Neural progenitor cell (in vitro differentiated cells): ENCODE measurements at regions not wholly inside any gene's neighbourhood (a gene's known extent, or its start where the extent isn't known, plus 50 kb on each side); places are given as distances from the start of the nearest gene placed in this dataset.
A peak's percentile ranks its signal among the peaks of the same experiment; 100 is the strongest.

Experiments used
- DNase-seq: peaks from one replicate; pipeline ENCODE4 v3.0.0-alpha.2; 2016; ENCODE audit warnings: low spot score
- H2AFZ ChIP-seq: fragments of 200-600 bp; sonication (generic); replicated peaks from 2 replicates; pipeline ENCODE4 v1.6.1; 2016; ENCODE audit warnings: antibody characterized with exemption
- H3F3A ChIP-seq: fragments of 200-600 bp; sonication (generic); 2 replicates; pipeline ENCODE4 v1.6.1; 2016; ENCODE audit warnings: antibody characterized with exemption, low read depth
- H3K27ac ChIP-seq: fragments of 200-600 bp; sonication (generic); 2 replicates; pipeline ENCODE4 v1.5.1; 2016; ENCODE audit warnings: mild to moderate bottlenecking
- H3K27me3 ChIP-seq: fragments of 200-600 bp; sonication (generic); 2 replicates; pipeline ENCODE4 v1.6.1; 2016; ENCODE audit warnings: mild to moderate bottlenecking, moderate library complexity
- H3K36me3 ChIP-seq: fragments of 200-600 bp; sonication (generic); 2 replicates; pipeline ENCODE4 v1.5.1; 2016
- H3K4me1 ChIP-seq: fragments of 200-600 bp; sonication (generic); 2 replicates; pipeline ENCODE4 v1.6.1; 2016; ENCODE audit warnings: mixed run types
- H3K4me2 ChIP-seq: fragments of 200-600 bp; sonication (generic); 2 replicates; pipeline ENCODE4 v1.6.1; 2016
- H3K4me3 ChIP-seq: fragments of 200-600 bp; sonication (generic); 2 replicates; pipeline ENCODE4 v1.5.1; 2016
- H3K79me2 ChIP-seq: fragments of 200-600 bp; sonication (generic); 2 replicates; pipeline ENCODE4 v1.6.1; 2016; ENCODE audit warnings: low read depth
- H3K9ac ChIP-seq: fragments of 200-600 bp; sonication (generic); 2 replicates; pipeline ENCODE4 v1.6.1; 2016
- H3K9me3 ChIP-seq: fragments of 200-600 bp; sonication (generic); 2 replicates; pipeline ENCODE4 v1.5.1; 2016; ENCODE audit warnings: low read depth
- H4K20me1 ChIP-seq: fragments of 200-600 bp; sonication (generic); 2 replicates; pipeline ENCODE4 v1.6.1; 2016; ENCODE audit warnings: low read depth
- H3K27ac Mint-ChIP-seq: 3 replicates; pipeline ENCODE4 v1.8.0; 2021; ENCODE audit warnings: mixed read lengths
- H3K27me3 Mint-ChIP-seq: 2 replicates; pipeline ENCODE4 v1.8.0; 2022; ENCODE audit warnings: low read depth, mild to moderate bottlenecking, inconsistent platforms, moderate library complexity, mixed read lengths; ENCODE audit not compliant: insufficient read depth
- H3K36me3 Mint-ChIP-seq: 3 replicates; pipeline ENCODE4 v1.8.0; 2021; ENCODE audit warnings: mixed read lengths
- H3K4me1 Mint-ChIP-seq: 3 replicates; pipeline ENCODE4 v1.8.0; 2021; ENCODE audit warnings: mixed read lengths
- H3K4me3 Mint-ChIP-seq: 3 replicates; pipeline ENCODE4 v1.8.0; 2021; ENCODE audit warnings: mild to moderate bottlenecking, moderate library complexity, mixed read lengths
- H3K9me3 Mint-ChIP-seq: 3 replicates; pipeline ENCODE4 v1.8.0; 2020; ENCODE audit warnings: mixed read lengths
- CTCF ChIP-seq: fragments of 200-600 bp; sonication (generic); IDR thresholded peaks from 2 replicates; pipeline ENCODE4 v1.5.1; 2017; ENCODE audit warnings: antibody characterized with exemption, mild to moderate bottlenecking
- EZH2 ChIP-seq: fragments of 200-600 bp; sonication (generic); IDR thresholded peaks from 2 replicates; pipeline ENCODE4 v1.6.1; 2017; ENCODE audit warnings: antibody characterized with exemption, mild to moderate bottlenecking, moderate library complexity
- EZH2phosphoT487 ChIP-seq: fragments of 200-600 bp; sonication (generic); IDR thresholded peaks from 2 replicates; pipeline ENCODE4 v1.6.1; 2017; ENCODE audit warnings: antibody characterized with exemption

GRCh38 chr13:99693351-99693750 is 192.1 kb downstream of the TM9SF2 start:
- Mint-ChIP-seq H3K9me3 (no peaks in the 10 kb centered on the region), H3K27me3 (peaks cover 6% of the 10 kb centered on the region), H3K4me3 (no peak overlapping the region), H3K27ac (peak overlapping the region; percentile 89), H3K4me1 (peaks cover 74% of the 10 kb centered on the region), H3K36me3 (peaks cover 3% of the 10 kb centered on the region)
- Histone ChIP-seq H3K36me3 (no peaks in the 10 kb centered on the region), H4K20me1 (no peaks in the 10 kb centered on the region), H3K4me3 (no peak overlapping the region), H3K9me3 (no peaks in the 10 kb centered on the region), H3F3A (peaks cover 69% of the 10 kb centered on the region), H3K4me1 (peaks cover 65% of the 10 kb centered on the region), H3K27ac (peak overlapping the region; percentile 35), H3K4me2 (peak overlapping the region; percentile 31), H3K79me2 (peaks cover 20% of the 10 kb centered on the region), H3K9ac (no peak overlapping the region), H2AFZ (no peak overlapping the region), H3K27me3 (no peaks in the 10 kb centered on the region)
- no peak for TF ChIP-seq CTCF
- no peak for TF ChIP-seq EZH2phosphoT487
- TF ChIP-seq EZH2 = no peak
- no peak for DNase-seq

- Histone ChIP-seq H3K4me1 (peaks cover 70% of the 10 kb centered on the region), H3K79me2 (peaks cover 24% of the 10 kb centered on the region), H3K4me3 (no peak overlapping the region), H3K27me3 (no peaks in the 10 kb centered on the region), H3K9me3 (no peaks in the 10 kb centered on the region), H4K20me1 (no peaks in the 10 kb centered on the region), H3K9ac (no peak overlapping the region), H3F3A (peaks cover 69% of the 10 kb centered on the region), H3K27ac (no peak overlapping the region), H3K4me2 (peak overlapping the region; percentile 31), H2AFZ (no peak overlapping the region), H3K36me3 (no peaks in the 10 kb centered on the region)
- no peaks in the 10 kb centered on the region for H3K9me3 Mint-ChIP-seq
- peaks cover 73% of the 10 kb centered on the region for H3K4me1 Mint-ChIP-seq
- peak overlapping the region; percentile 2 for H3K27ac Mint-ChIP-seq
- no peak for DNase-seq
- TF ChIP-seq CTCF (no peak), EZH2phosphoT487 (no peak), EZH2 (no peak)
- H3K4me3 Mint-ChIP-seq = no peak overlapping the region
- peaks cover 3% of the 10 kb centered on the region for H3K36me3 Mint-ChIP-seq
- H3K27me3 Mint-ChIP-seq = peaks cover 6% of the 10 kb centered on the region
Observed at GRCh38 chr13:99692854-99693253, 191.6 kb downstream of the TM9SF2 start.

GRCh38 chr13:99691552-99691951 is 190.3 kb downstream of the TM9SF2 start:
- Histone ChIP-seq H4K20me1 (no peaks in the 10 kb centered on the region), H3F3A (peaks cover 82% of the 10 kb centered on the region), H3K9me3 (no peaks in the 10 kb centered on the region), H3K4me1 (peaks cover 83% of the 10 kb centered on the region), H2AFZ (peak overlapping the region; percentile 39), H3K9ac (no peak overlapping the region), H3K79me2 (peaks cover 24% of the 10 kb centered on the region), H3K36me3 (no peaks in the 10 kb centered on the region), H3K4me3 (no peak overlapping the region), H3K27me3 (no peaks in the 10 kb centered on the region), H3K27ac (peak overlapping the region; percentile 86), H3K4me2 (peak overlapping the region; percentile 73)
- Mint-ChIP-seq H3K36me3 (peaks cover 3% of the 10 kb centered on the region), H3K4me3 (peak overlapping the region; percentile 60), H3K4me1 (peaks cover 84% of the 10 kb centered on the region), H3K27me3 (peaks cover 6% of the 10 kb centered on the region), H3K9me3 (no peaks in the 10 kb centered on the region), H3K27ac (peak overlapping the region; percentile 98)
- TF ChIP-seq EZH2phosphoT487 (no peak), EZH2 (no peak), CTCF (no peak)
- DNase-seq = no peak
